Esophagus squamous epithelium (tissue), 5 donors: ENCODE measurements at regions not wholly inside any gene's neighbourhood (a gene's known extent, or its start where the extent isn't known, plus 50 kb on each side); places are given as distances from the start of the nearest gene placed in this dataset.
"Not testable (repeated sequence)": the region's sequence is repeated elsewhere in the genome, so short reads cannot be mapped to it uniquely, and the experiment has no call there.

ENCODE experiments used
- DNase-seq: peaks from one replicate; lab custom pipeline; 2025; lab: John Stamatoyannopoulos, UW
- H3K27ac ChIP-seq, 4 donors: fragments of 200-600 bp; sonication (generic); one replicate each; pipeline ENCODE4 v1.5.1; 2016 to 2019; ENCODE audit warnings: mild to moderate bottlenecking in 1 of 4
- H3K27me3 ChIP-seq, 4 donors: fragments of 200-600 bp; sonication (generic); 1 replicate in 3 of 4; 2 replicates in 1 of 4; pipeline versions ENCODE4 v1.5.1 to v1.6.0; 2017 to 2021; ENCODE audit warnings: antibody characterized with exemption in 1 of 4
- H3K36me3 ChIP-seq, 3 donors: fragments of 200-600 bp; sonication (generic); one replicate each; pipeline ENCODE4 v1.5.1; 2016 to 2019
- H3K4me1 ChIP-seq, 3 donors: fragments of 200-600 bp; sonication (generic); one replicate each; pipeline ENCODE4 v1.5.1; 2017 to 2019
- H3K4me3 ChIP-seq, 4 donors: fragments of 200-600 bp; sonication (generic); 1 replicate in 3 of 4; 2 replicates in 1 of 4; pipeline ENCODE4 v1.5.1; 2016 to 2019; ENCODE audit warnings: mild to moderate bottlenecking in 2 of 4, moderate library complexity in 1 of 4
- H3K9me3 ChIP-seq, 3 donors: fragments of 200-600 bp; sonication (generic); one replicate each; pipeline ENCODE4 v1.5.1; 2016 to 2019
- CTCF ChIP-seq, 6 experiments: fragments of 450-650 bp in 4 of 6; fragments of 200-600 bp in 2 of 6; sonication (generic) in 2 of 6; IDR thresholded peaks; one replicate each; pipeline ENCODE4 v1.5.1; 2016 to 2019; ENCODE audit warnings: antibody characterized with exemption in 6 of 6, mild to moderate bottlenecking in 4 of 6, moderate library complexity in 4 of 6
- POLR2A ChIP-seq, 4 donors: fragments of 450-650 bp; IDR thresholded peaks; one replicate each; pipeline ENCODE4 v1.6.1; 2017; ENCODE audit warnings: antibody characterized with exemption in 4 of 4, mild to moderate bottlenecking in 4 of 4, moderate library complexity in 3 of 4
- WGBS, 2 donors: methylation state at CpG; one replicate each; pipeline ENCODE4 v1.1.5; 2018; 5-methylcytosine and 5-hydroxymethylcytosine counted together
- intact Hi-C: fragments of 100-400 bp; cut with DNase I; formaldehyde crosslinking; loops from one replicate; pipeline ENCODE4 v1.15.0; 2022
- donor health status: DM: yes; HTN: yes; CAD: no.

GRCh38 chr7:89623018-89623672 is 531.1 kb upstream of the STEAP1 start:
- Histone ChIP-seq H3K4me3 (no peak overlapping the region), H3K36me3 (no peaks in the 10 kb centered on the region), H3K9me3 (peaks cover 0 to 6% (median 0%) of the 10 kb centered on the region in 3 donors), H3K27ac (no peak overlapping the region), H3K4me1 (no peaks in the 10 kb centered on the region), H3K27me3 (no peaks in the 10 kb centered on the region)
- 14% methylated on average over 1 of the region's 1 CpG for WGBS, 2 donors
- TF ChIP-seq POLR2A (IDR thresholded peaks at IDR 0.05), result no peak
- peak in 4 of 6 experiments; percentile 16 to 38 (median 25) for TF ChIP-seq CTCF (IDR thresholded peaks at IDR 0.05)
- no peak for DNase-seq
- intact Hi-C loops, result no loop called here

GRCh38 chr7:89624155-89624554 is 530.1 kb upstream of the STEAP1 start:
- intact Hi-C loops, H3K4me1 ChIP-seq, H3K27ac ChIP-seq, H3K9me3 ChIP-seq, H3K27me3 ChIP-seq, DNase-seq, H3K36me3 ChIP-seq, H3K4me3 ChIP-seq: not testable (repeated sequence)
- 71 to 72% methylated on average over 5 of the region's 5 CpGs for WGBS, 2 donors

- no peak overlapping the region for H3K27ac ChIP-seq
- WGBS, 2 donors, result 79 to 80% methylated on average over 3 of the region's 3 CpGs
- H3K4me1 ChIP-seq, result no peaks in the 10 kb centered on the region
- no peak for DNase-seq
- H3K36me3 ChIP-seq, result no peaks in the 10 kb centered on the region
- intact Hi-C loops, result no loop called here
- TF ChIP-seq CTCF (IDR thresholded peaks at IDR 0.05) (no peak), POLR2A (IDR thresholded peaks at IDR 0.05) (no peak)
- no peaks in the 10 kb centered on the region for H3K9me3 ChIP-seq
- no peak overlapping the region for H3K4me3 ChIP-seq
- H3K27me3 ChIP-seq, result no peaks in the 10 kb centered on the region
Observed at GRCh38 chr7:89648509-89648908, 505.8 kb upstream of the STEAP1 start.

GRCh38 chr7:89655946-89656345 is 498.3 kb upstream of the STEAP1 start:
- TF ChIP-seq CTCF (IDR thresholded peaks at IDR 0.05) (no peak), POLR2A (IDR thresholded peaks at IDR 0.05) (no peak)
- Histone ChIP-seq H3K4me1 (no peaks in the 10 kb centered on the region), H3K27ac (no peak overlapping the region), H3K9me3 (no peaks in the 10 kb centered on the region), H3K27me3 (no peaks in the 10 kb centered on the region), H3K36me3 (no peaks in the 10 kb centered on the region), H3K4me3 (no peak overlapping the region)
- WGBS, 2 donors, result 67 to 69% methylated on average over 1 of the region's 1 CpG
- intact Hi-C loops, result no loop called here
- no peak for DNase-seq

GRCh38 chr7:89661876-89662275 is 492.4 kb upstream of the STEAP1 start:
- no peak overlapping the region for H3K27ac ChIP-seq
- H3K4me1 ChIP-seq, result no peaks in the 10 kb centered on the region
- no peaks in the 10 kb centered on the region for H3K36me3 ChIP-seq
- TF ChIP-seq CTCF (IDR thresholded peaks at IDR 0.05), result no peak
- no peak for TF ChIP-seq POLR2A (IDR thresholded peaks at IDR 0.05)
- intact Hi-C loops, result no loop called here
- no peak overlapping the region for H3K4me3 ChIP-seq
- H3K27me3 ChIP-seq, result no peaks in the 10 kb centered on the region
- WGBS, 2 donors, result 75 to 87% methylated on average over 2 of the region's 2 CpGs
- H3K9me3 ChIP-seq, result no peaks in the 10 kb centered on the region
- DNase-seq, result no peak
